Urinary bladder (tissue), 3 donors: ENCODE measurements at regions not wholly inside any gene's neighbourhood (a gene's known extent, or its start where the extent isn't known, plus 50 kb on each side); places are given as distances from the start of the nearest gene placed in this dataset.

ENCODE experiments used
- DNase-seq: peaks from one replicate; pipeline ENCODE4 v3.0.0-alpha.2; 2015; ENCODE audit errors: extremely low spot score
- H3K27ac ChIP-seq: one replicate; pipeline ENCODE4 v1.5.1; 2013; ENCODE audit warnings: low read depth, mild to moderate bottlenecking, moderate library complexity
- H3K36me3 ChIP-seq: one replicate; pipeline ENCODE4 v1.6.1; 2013; ENCODE audit warnings: mild to moderate bottlenecking, moderate library complexity; ENCODE audit not compliant: insufficient read depth
- H3K4me1 ChIP-seq: one replicate; pipeline ENCODE4 v1.6.1; 2013; ENCODE audit warnings: mild to moderate bottlenecking, moderate library complexity; ENCODE audit not compliant: insufficient read depth
- H3K4me3 ChIP-seq: one replicate; pipeline ENCODE4 v1.5.1; 2013; ENCODE audit warnings: low read depth, low read length
- WGBS: extraction: QIAGEN DNeasy Blood & Tissue Kit; methylation state at CpG from one replicate; pipeline ENCODE4 v1.1.7; 2013; 5-methylcytosine and 5-hydroxymethylcytosine counted together
- donor health status: healthy with polysubstance abuse.
- donor health status: healthy.

DNA sequence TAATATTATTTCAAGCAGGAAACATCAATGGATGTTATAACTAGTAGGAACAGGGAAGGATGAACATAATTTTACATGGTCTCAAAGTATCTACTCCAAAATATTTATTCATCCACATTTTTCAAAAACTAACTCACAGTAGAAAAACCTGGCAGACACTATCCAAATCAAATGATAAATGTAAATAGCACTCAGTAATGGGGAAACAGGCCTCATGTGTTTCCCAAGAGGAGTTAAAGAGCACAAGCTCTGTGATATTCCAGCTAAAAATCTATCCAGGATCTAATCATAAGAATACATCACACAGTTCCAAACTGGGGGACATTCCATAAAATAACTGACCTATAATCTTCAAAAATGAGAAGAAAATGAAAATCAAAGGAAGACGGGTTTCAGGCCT lies 443.1 kb downstream of the ZNF608 start:
- Histone ChIP-seq H3K4me3 (no peak overlapping the region), H3K27ac (no peak overlapping the region), H3K4me1 (no peaks in the 10 kb centered on the region), H3K36me3 (no peaks in the 10 kb centered on the region)
- WGBS, result 94% methylated on average over 1 of the region's 1 CpG
- no peak for DNase-seq

GRCh38 chr5:124302533-124302932 lies 443.9 kb downstream of the ZNF608 start:
- H3K36me3 ChIP-seq, result no peaks in the 10 kb centered on the region
- no peak overlapping the region for H3K27ac ChIP-seq
- no peaks in the 10 kb centered on the region for H3K4me1 ChIP-seq
- 36% methylated on average over 2 of the region's 2 CpGs for WGBS
- H3K4me3 ChIP-seq, result no peak overlapping the region
- DNase-seq, result no peak

GRCh38 chr5:124301850-124302249 lies 444.6 kb downstream of the ZNF608 start:
- H3K4me1 ChIP-seq, result no peaks in the 10 kb centered on the region
- H3K27ac ChIP-seq, result no peak overlapping the region
- H3K4me3 ChIP-seq, result no peak overlapping the region
- WGBS, result 35% methylated on average over 2 of the region's 2 CpGs
- no peak for DNase-seq
- H3K36me3 ChIP-seq, result no peaks in the 10 kb centered on the region

DNA sequence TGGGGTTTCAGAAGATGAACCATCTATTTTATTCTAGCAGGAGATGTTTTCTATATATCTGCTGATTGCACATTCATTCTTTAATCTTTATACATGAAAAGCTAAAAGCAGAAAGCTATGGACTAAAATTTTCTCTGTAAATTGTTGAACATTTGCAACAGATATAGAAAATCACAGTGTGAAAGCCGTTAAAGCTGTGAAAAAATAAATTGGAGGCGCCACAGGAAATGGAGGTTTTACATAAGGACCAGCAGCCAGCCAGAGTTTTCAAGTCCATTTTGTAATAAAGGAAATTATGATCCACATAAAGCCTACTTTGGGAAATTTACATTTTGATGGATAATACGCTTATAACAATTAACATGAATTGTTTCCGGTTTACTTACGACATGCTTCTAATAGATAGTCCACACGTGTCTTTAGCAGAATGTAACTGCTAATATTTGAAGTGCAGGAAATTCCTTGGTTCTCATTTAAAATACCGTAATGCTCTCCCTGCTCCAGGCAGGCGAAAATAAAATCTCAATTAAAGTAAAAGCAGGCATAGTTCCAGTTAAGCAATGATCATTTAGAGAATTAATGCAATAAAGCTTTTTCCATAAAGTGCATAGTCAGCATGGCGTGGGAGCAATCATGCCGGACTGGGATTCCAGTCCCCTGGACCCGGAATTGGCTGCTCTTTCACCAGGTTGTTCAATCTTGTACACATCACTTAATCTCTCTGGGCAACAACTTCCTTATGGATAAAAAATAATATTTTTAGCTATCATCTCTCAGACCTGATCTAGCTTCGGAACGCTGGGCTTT lies 445.4 kb downstream of the ZNF608 start:
- Histone ChIP-seq H3K27ac (no peak overlapping the region), H3K36me3 (no peaks in the 10 kb centered on the region), H3K4me3 (no peak overlapping the region), H3K4me1 (no peaks in the 10 kb centered on the region)
- WGBS, result 81% methylated on average over 13 of the region's 13 CpGs
- no peak for DNase-seq

GRCh38 chr5:124297826-124298225 lies 448.6 kb downstream of the ZNF608 start:
- Histone ChIP-seq H3K27ac (no peak overlapping the region), H3K4me1 (no peaks in the 10 kb centered on the region), H3K4me3 (no peak overlapping the region), H3K36me3 (no peaks in the 10 kb centered on the region)
- 41% methylated on average over 3 of the region's 3 CpGs for WGBS
- no peak for DNase-seq

- WGBS, result 96% methylated on average over 7 of the region's 7 CpGs
- no peaks in the 10 kb centered on the region for H3K4me1 ChIP-seq
- H3K36me3 ChIP-seq, result no peaks in the 10 kb centered on the region
- no peak for DNase-seq
- no peak overlapping the region for H3K27ac ChIP-seq
- H3K4me3 ChIP-seq, result no peak overlapping the region
Measured at GRCh38 chr5:124292322-124292855, 454.1 kb downstream of the ZNF608 start.

DNA sequence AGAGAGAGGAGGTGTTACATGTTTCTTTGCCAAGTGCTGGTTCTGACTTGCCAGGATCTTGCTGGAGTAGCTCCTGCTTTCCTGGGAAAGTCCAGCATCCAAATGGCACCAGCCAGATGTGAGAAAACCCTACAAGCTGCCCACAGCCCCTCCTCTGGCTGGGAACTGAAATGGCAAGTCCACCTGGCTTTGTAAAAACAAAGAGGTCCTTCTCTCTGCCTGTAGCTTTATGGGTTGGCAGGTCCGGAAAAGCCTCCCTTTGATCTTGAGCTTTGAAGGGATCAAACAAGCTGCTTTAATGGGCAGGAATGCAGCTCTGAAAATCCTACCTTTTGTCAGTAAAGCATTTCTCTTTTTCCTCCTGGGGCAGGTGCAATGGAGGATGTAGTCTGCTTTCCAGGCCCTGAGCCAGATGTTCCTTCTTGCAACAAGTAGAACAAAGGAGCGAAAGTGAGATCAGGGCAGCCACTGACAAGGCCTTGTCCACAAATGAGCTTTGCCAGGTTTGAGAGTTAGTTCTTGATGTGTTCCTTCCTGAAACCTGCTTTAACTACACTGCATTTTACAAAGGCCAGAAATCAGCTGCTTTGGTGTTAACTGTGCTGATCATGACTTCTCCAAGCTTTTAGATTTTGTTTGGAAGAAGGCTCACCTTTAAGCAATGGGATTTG lies 456.7 kb downstream of the ZNF608 start:
- no peak overlapping the region for H3K4me3 ChIP-seq
- no peaks in the 10 kb centered on the region for H3K4me1 ChIP-seq
- WGBS, result 65% methylated on average over 2 of the region's 2 CpGs
- DNase-seq, result no peak
- no peaks in the 10 kb centered on the region for H3K36me3 ChIP-seq
- H3K27ac ChIP-seq, result no peak overlapping the region

GRCh38 chr5:124289130-124289529 lies 457.3 kb downstream of the ZNF608 start:
- no peaks in the 10 kb centered on the region for H3K4me1 ChIP-seq
- H3K36me3 ChIP-seq, result no peaks in the 10 kb centered on the region
- no peak overlapping the region for H3K27ac ChIP-seq
- DNase-seq, result no peak
- WGBS, result 61% methylated on average over 4 of the region's 4 CpGs
- no peak overlapping the region for H3K4me3 ChIP-seq

DNA sequence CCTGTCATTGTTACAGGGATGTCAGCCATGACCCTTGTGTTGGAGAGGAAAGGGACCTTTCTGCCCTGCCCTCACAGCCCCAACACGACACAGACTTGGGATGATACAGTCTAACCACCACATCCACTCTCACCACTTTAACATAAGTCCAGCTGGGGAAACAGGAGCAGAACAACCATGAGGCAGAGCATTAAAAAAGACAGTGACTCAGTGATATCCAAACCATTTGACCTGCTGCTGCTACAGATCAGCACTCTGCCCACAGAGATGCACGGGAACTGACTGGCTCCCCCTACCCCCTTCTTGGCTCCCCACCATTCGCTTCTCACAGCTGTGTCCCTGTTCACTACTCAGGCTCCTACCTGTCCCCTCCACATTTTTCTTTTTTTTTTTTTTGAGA lies 458.6 kb downstream of the ZNF608 start:
- H3K27ac ChIP-seq, result no peak overlapping the region

GRCh38 chr5:124285733-124286132 lies 460.7 kb downstream of the ZNF608 start:
- DNase-seq, result no peak
- WGBS, result 70% methylated on average over 1 of the region's 1 CpG
- H3K27ac ChIP-seq, result no peak overlapping the region

More for the DNA sequence above, 458.6 kb downstream of the ZNF608 start:
- Histone ChIP-seq H3K4me1 (no peaks in the 10 kb centered on the region), H3K4me3 (no peak overlapping the region), H3K36me3 (no peaks in the 10 kb centered on the region)
- DNase-seq, result no peak
- 98% methylated on average over 3 of the region's 3 CpGs for WGBS

DNA sequence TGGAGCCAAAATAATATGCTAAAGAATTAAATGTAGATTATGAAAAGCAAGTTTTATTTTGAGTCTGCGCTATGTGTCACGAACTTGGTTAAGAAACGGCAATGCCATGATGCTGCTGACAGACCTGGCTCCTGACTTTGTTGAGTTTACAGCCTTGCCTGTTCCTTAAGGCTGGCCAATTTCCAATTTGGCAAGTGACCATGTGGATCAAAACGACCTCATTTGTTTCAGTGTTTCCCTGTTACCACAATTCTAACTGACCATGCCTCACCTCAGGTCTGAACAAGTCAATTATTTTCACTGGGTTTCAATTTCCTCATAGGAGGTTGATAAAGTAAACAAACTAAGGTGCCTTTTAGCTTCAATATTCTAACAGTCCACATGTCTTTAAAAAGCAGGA lies 461.4 kb downstream of the ZNF608 start:
- H3K27ac ChIP-seq, result no peak overlapping the region
- DNase-seq, result no peak
- H3K4me3 ChIP-seq, result no peak overlapping the region
- no peaks in the 10 kb centered on the region for H3K4me1 ChIP-seq
- no peaks in the 10 kb centered on the region for H3K36me3 ChIP-seq
- 60% methylated on average over 4 of the region's 4 CpGs for WGBS

More at GRCh38 chr5:124285733-124286132, 460.7 kb downstream of the ZNF608 start:
- Histone ChIP-seq H3K4me1 (no peaks in the 10 kb centered on the region), H3K36me3 (no peaks in the 10 kb centered on the region), H3K4me3 (no peak overlapping the region)

DNA sequence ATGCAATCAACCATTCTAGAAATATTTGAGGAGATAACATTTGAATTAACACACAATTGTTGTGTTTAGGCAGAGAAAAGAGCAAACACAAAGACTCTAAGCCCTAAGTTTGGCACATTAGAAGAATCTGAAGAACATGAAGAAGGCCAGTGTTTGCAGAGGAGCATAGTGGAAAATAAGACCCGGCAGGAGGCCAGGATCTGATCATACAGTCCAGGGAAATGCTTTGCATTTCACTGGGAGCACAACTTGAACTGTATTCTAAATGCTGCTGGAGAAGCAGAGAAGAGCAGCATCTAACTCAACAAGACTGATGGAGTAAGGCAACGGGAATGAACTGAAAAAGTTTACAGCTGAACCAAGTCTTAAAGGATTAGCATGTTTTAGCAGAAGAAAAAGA lies 463.4 kb downstream of the ZNF608 start:
- H3K27ac ChIP-seq, result no peak overlapping the region
- H3K4me1 ChIP-seq, result no peaks in the 10 kb centered on the region
- 28% methylated on average over 2 of the region's 2 CpGs for WGBS
- no peak overlapping the region for H3K4me3 ChIP-seq
- H3K36me3 ChIP-seq, result no peaks in the 10 kb centered on the region
- no peak for DNase-seq

DNA sequence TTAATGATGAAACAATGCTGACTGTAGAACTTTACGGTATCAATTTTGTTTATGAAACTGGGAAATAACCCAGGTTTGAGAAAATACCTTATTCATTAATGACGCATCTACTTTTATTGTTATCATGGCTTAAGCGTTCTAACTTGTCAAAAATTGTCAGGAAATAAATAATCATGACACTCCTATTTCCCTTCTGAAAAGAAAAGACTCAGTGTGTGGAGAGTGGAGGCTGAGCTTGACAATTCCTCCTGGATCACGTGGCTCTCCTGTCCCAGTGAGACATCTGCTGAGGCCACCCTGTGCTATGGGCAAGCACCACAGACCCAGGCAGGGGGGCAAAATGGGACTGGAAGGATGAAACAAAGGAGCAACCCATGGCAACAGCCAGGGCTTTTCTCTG lies 466.4 kb downstream of the ZNF608 start:
- H3K27ac ChIP-seq, result no peak overlapping the region
- no peak overlapping the region for H3K4me3 ChIP-seq
- no peak for DNase-seq
- no peaks in the 10 kb centered on the region for H3K4me1 ChIP-seq
- 95% methylated on average over 4 of the region's 4 CpGs for WGBS
- H3K36me3 ChIP-seq, result no peaks in the 10 kb centered on the region
